ENCODE measurements at regions not wholly inside any gene's neighbourhood (a gene's known extent, or its start where the extent isn't known, plus 50 kb on each side); places are given as distances from the start of the nearest gene placed in this dataset.

- Histone ChIP-seq H3K4me1 (peaks cover 0 to 44% (median 6%) of the 10 kb centered on the region in 6 donors), H3K27ac (no peak overlapping the region), H3K36me3 (no peaks in the 10 kb centered on the region), H3K27me3 (replicated peaks in 1 of 7) (no peaks in the 10 kb centered on the region), H3K4me3 (no peak overlapping the region), H3K9me3 (no peaks in the 10 kb centered on the region)
- no peak for DNase-seq
- TF ChIP-seq POLR2AphosphoS5 (IDR thresholded peaks at IDR 0.05): no peak
- TF ChIP-seq CTCF (IDR thresholded peaks at IDR 0.05 in 8 of 11, conservative IDR thresholded peaks at IDR 0.05 in 3 of 11): no peak
- TF ChIP-seq POLR2A (IDR thresholded peaks at IDR 0.05): no peak
- intact Hi-C loops (cut with DNase I; ENCODE audit: low total_unique reads): no loop called here
- WGBS, 5 donors: 87 to 95% (median 88%) methylated on average over 6 of the region's 6 CpGs
Observed at GRCh38 chr3:159923956-159924355, 64.7 kb upstream of the IL12A start.

DNA sequence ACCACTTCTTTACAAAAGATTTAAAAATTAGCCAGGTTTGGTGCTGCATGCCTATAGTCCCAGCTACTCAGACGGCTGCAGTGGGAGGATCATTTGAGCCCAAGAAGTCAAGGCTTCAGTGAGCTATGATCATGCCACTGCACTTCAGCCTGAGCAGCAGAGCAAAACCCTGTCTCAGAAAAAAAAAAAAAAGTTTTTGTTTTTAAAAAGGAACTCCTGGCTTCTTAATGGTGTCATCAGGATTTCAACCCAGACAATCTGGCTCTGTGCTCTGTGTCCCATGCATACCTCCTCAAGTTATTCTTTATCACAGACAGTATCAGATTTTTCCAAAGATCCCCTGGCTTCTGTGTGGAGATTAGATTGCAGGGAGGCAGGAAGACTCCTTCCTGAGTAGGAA, 64.2 kb upstream of the IL12A start:
- peaks cover 0 to 47% (median 6%) of the 10 kb centered on the region in 6 donors for H3K4me1 ChIP-seq
- TF ChIP-seq CTCF (IDR thresholded peaks at IDR 0.05 in 8 of 11, conservative IDR thresholded peaks at IDR 0.05 in 3 of 11): no peak
- TF ChIP-seq POLR2AphosphoS5 (IDR thresholded peaks at IDR 0.05): no peak
- no peak for TF ChIP-seq POLR2A (IDR thresholded peaks at IDR 0.05)
- no peak for DNase-seq
- no peak overlapping the region for H3K4me3 ChIP-seq
- no peaks in the 10 kb centered on the region for H3K36me3 ChIP-seq
- no peaks in the 10 kb centered on the region for H3K9me3 ChIP-seq
- 71 to 89% (median 82%) methylated on average over 1 of the region's 1 CpG for whole genome bisulfite sequencing, 5 donors
- H3K27me3 ChIP-seq (replicated peaks in 1 of 7): no peaks in the 10 kb centered on the region
- no peak overlapping the region for H3K27ac ChIP-seq
- intact Hi-C loops (cut with DNase I; ENCODE audit: low total_unique reads): no loop called here

DNA sequence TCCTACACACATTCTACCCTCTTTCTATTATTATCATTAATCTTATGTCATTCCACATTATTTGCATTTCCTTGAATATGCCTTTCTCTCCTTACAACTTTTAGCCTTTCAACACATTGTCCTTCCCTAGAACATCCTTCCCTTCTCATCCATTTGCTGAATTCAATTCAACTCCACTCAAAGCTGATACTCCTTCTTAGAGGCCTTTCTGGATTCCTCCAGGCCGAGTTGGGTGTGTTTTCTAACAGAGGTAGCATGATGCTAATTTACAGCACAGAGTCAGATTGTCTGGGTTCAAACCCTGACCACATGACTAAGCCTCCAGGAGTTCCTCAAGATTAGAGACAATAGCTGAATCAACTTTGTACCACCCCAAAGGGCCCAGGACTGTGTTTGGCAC, 63.4 kb upstream of the IL12A start:
- Histone ChIP-seq H3K27me3 (replicated peaks in 1 of 7) (no peaks in the 10 kb centered on the region), H3K27ac (no peak overlapping the region), H3K4me1 (peaks cover 0 to 41% (median 7%) of the 10 kb centered on the region in 6 donors), H3K36me3 (no peaks in the 10 kb centered on the region), H3K9me3 (no peaks in the 10 kb centered on the region), H3K4me3 (no peak overlapping the region)
- no peak for DNase-seq
- intact Hi-C loops (cut with DNase I; ENCODE audit: low total_unique reads): no loop called here
- TF ChIP-seq POLR2A (IDR thresholded peaks at IDR 0.05): no peak
- no peak for TF ChIP-seq CTCF (IDR thresholded peaks at IDR 0.05 in 8 of 11, conservative IDR thresholded peaks at IDR 0.05 in 3 of 11)
- TF ChIP-seq POLR2AphosphoS5 (IDR thresholded peaks at IDR 0.05): no peak
- 84 to 96% (median 90%) methylated on average over 1 of the region's 1 CpG for WGBS, 5 donors

GRCh38 chr3:159926573-159926972, 62.1 kb upstream of the IL12A start:
- 85 to 90% (median 86%) methylated on average over 5 of the region's 5 CpGs for WGBS, 5 donors
- no peak for DNase-seq
- intact Hi-C loops (cut with DNase I; ENCODE audit: low total_unique reads): no loop called here
- TF ChIP-seq POLR2A (IDR thresholded peaks at IDR 0.05): no peak
- no peak for TF ChIP-seq POLR2AphosphoS5 (IDR thresholded peaks at IDR 0.05)
- TF ChIP-seq CTCF (IDR thresholded peaks at IDR 0.05 in 8 of 11, conservative IDR thresholded peaks at IDR 0.05 in 3 of 11): no peak
- H3K27me3 ChIP-seq (replicated peaks in 1 of 7): no peaks in the 10 kb centered on the region
- no peak overlapping the region for H3K27ac ChIP-seq
- H3K4me1 ChIP-seq: peaks cover 0 to 38% (median 7%) of the 10 kb centered on the region in 6 donors
- H3K4me3 ChIP-seq: no peak overlapping the region
- H3K9me3 ChIP-seq: no peaks in the 10 kb centered on the region
- H3K36me3 ChIP-seq: no peaks in the 10 kb centered on the region

Data from spleen (tissue), 11 donors.